ENCODE measurements at regions not wholly inside any gene's neighbourhood (a gene's known extent, or its start where the extent isn't known, plus 50 kb on each side); places are given as distances from the start of the nearest gene placed in this dataset.

- no peak overlapping the region for H3K4me3 ChIP-seq
- no peaks in the 10 kb centered on the region for H3K27me3 ChIP-seq
- ATAC-seq (peak in 1 of 8 donors; percentile 42), DNase-seq (no peak)
- no peak for TF ChIP-seq CTCF (IDR thresholded peaks at IDR 0.05)
- H3K4me1 ChIP-seq: peaks cover 0 to 17% (median 8%) of the 10 kb centered on the region in 9 donors
- intact Hi-C loops (cut with DNase I): no loop called here
- 37 to 39% methylated on average over 3 of the region's 3 CpGs for WGBS, 2 donors
- H3K27ac ChIP-seq: no peak overlapping the region
- no peaks in the 10 kb centered on the region for H3K9me3 ChIP-seq
- no peaks in the 10 kb centered on the region for H3K36me3 ChIP-seq
These were observed 187.5 kb upstream of the SPTLC3 start for GRCh38 chr20:12821249-12821648.

GRCh38 chr20:12823734-12824133 lies 185.0 kb upstream of the SPTLC3 start:
- DNase-seq: no peak
- H3K27ac ChIP-seq: no peak overlapping the region
- TF ChIP-seq CTCF (IDR thresholded peaks at IDR 0.05): no peak
- WGBS, 2 donors: 61 to 65% methylated on average over 3 of the region's 3 CpGs
- H3K4me1 ChIP-seq: peaks cover 0 to 17% (median 8%) of the 10 kb centered on the region in 9 donors
- intact Hi-C loops (cut with DNase I): no loop called here
- H3K36me3 ChIP-seq: no peaks in the 10 kb centered on the region
- H3K9me3 ChIP-seq: no peaks in the 10 kb centered on the region
- H3K4me3 ChIP-seq: no peak overlapping the region
- no peaks in the 10 kb centered on the region for H3K27me3 ChIP-seq
- no peak for ATAC-seq

- H3K27ac ChIP-seq: peak overlapping the region in 2 of 10 donors; percentile 14 to 57
- H3K36me3 ChIP-seq: no peaks in the 10 kb centered on the region
- WGBS, 2 donors: 27 to 33% methylated on average over 6 of the region's 6 CpGs
- TF ChIP-seq CTCF (IDR thresholded peaks at IDR 0.05): no peak
- H3K4me3 ChIP-seq: no peak overlapping the region
- peak in 2 of 8 donors; percentile 47 to 57 for ATAC-seq
- peaks cover 0 to 17% (median 8%) of the 10 kb centered on the region in 9 donors for H3K4me1 ChIP-seq
- no peak for DNase-seq
- H3K9me3 ChIP-seq: no peaks in the 10 kb centered on the region
- intact Hi-C loops (cut with DNase I): no loop called here
- H3K27me3 ChIP-seq: no peaks in the 10 kb centered on the region
These were observed 184.2 kb upstream of the SPTLC3 start for GRCh38 chr20:12824328-12825225.

GRCh38 chr20:12825226-12825595 lies 183.6 kb upstream of the SPTLC3 start:
- TF ChIP-seq CTCF (IDR thresholded peaks at IDR 0.05): no peak
- intact Hi-C loops (cut with DNase I): no loop called here

More at GRCh38 chr20:12825226-12825595, 183.6 kb upstream of the SPTLC3 start:
- no peaks in the 10 kb centered on the region for H3K9me3 ChIP-seq
- peak in 1 of 8 donors; percentile 17 for ATAC-seq
- H3K27me3 ChIP-seq: no peaks in the 10 kb centered on the region
- no peak overlapping the region for H3K4me3 ChIP-seq
- H3K4me1 ChIP-seq: peaks cover 0 to 17% (median 8%) of the 10 kb centered on the region in 9 donors
- no peak for DNase-seq
- WGBS, 2 donors: 53 to 65% methylated on average over 6 of the region's 6 CpGs
- H3K36me3 ChIP-seq: no peaks in the 10 kb centered on the region
- peak overlapping the region in 2 of 10 donors; percentile 14 to 57 for H3K27ac ChIP-seq

All from heart right ventricle (tissue), 16 donors.